HEK293T (cell line): ENCODE measurements at regions not wholly inside any gene's neighbourhood (a gene's known extent, or its start where the extent isn't known, plus 50 kb on each side); places are given as distances from the start of the nearest gene placed in this dataset.

Source experiments
- ARNT ChIP-seq: fragments of 450-650 bp; IDR thresholded peaks from 2 replicates; pipeline ENCODE4 v1.6.1; 2017; ENCODE audit warnings: mild to moderate bottlenecking
- CTBP1 ChIP-seq: fragments of 450-650 bp; IDR thresholded peaks from 2 replicates; pipeline ENCODE4 v1.6.1; 2016; ENCODE audit warnings: borderline replicate concordance
- FOXK2 ChIP-seq: fragments of 450-650 bp; IDR thresholded peaks from 2 replicates; pipeline ENCODE4 v1.6.1; 2016; ENCODE audit warnings: mild to moderate bottlenecking
- FOXM1 ChIP-seq: fragments of 450-650 bp; IDR thresholded peaks from 2 replicates; pipeline ENCODE4 v1.6.1; 2017; ENCODE audit warnings: mild to moderate bottlenecking, borderline replicate concordance
- L3MBTL2 ChIP-seq: fragments of 450-650 bp; conservative IDR thresholded peaks from 2 replicates; pipeline ENCODE4 v1.6.1; 2016; ENCODE audit warnings: mild to moderate bottlenecking
- LEF1 ChIP-seq: fragments of 450-650 bp; IDR thresholded peaks from 2 replicates; pipeline ENCODE4 v1.6.1; 2017; ENCODE audit warnings: mild to moderate bottlenecking, borderline replicate concordance
- NFRKB ChIP-seq: fragments of 450-650 bp; IDR thresholded peaks from 2 replicates; pipeline ENCODE4 v1.6.1; 2016; ENCODE audit warnings: mild to moderate bottlenecking, moderate library complexity
- SP1 ChIP-seq: fragments of 450-650 bp; IDR thresholded peaks from 2 replicates; pipeline ENCODE4 v1.6.1; 2017
- TARDBP ChIP-seq: fragments of 450-650 bp; IDR thresholded peaks from 2 replicates; pipeline ENCODE4 v1.6.1; 2016

- TF ChIP-seq TARDBP (no peak), SP1 (no peak), NFRKB (no peak), FOXK2 (no peak), CTBP1 (no peak), LEF1 (no peak), L3MBTL2 (no peak), FOXM1 (no peak), ARNT (no peak)
Observed at GRCh38 chr10:61840403-61840802, 61.1 kb upstream of the ARID5B start.
